Pulmonary artery endothelial cell (primary cell): ENCODE measurements at regions not wholly inside any gene's neighbourhood (a gene's known extent, or its start where the extent isn't known, plus 50 kb on each side); places are given as distances from the start of the nearest gene placed in this dataset.

ENCODE experiments used
- DNase-seq: peaks from one replicate; pipeline ENCODE4 v3.0.0-alpha.2; 2011; ENCODE audit warnings: low read depth, low spot score

DNA sequence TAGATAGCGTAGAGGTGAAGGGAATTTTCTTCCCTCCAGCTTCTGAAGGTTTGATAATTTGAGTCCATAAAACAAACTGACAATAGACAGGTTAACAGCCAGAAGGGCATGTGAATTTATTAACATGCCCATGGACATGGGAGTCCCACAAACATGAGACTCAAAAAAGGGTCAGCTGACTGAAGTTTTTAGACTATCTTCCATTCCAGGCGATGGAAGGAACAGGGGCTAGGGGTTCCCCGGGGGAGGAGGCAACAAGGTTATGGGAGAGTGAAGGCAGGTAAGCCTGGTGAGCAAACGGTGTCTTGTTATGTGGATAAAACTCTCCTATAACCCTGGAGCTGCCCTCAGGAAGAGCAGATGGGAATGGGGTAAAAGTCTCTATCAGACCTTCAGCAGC, 81.5 kb upstream of the SORBS2 start:
- DNase-seq: no peak

- no peak for DNase-seq
These were observed 82.5 kb upstream of the SORBS2 start for GRCh38 chr4:185894481-185894880.

- no peak for DNase-seq
These were observed 83.4 kb upstream of the SORBS2 start for GRCh38 chr4:185895351-185895750.

GRCh38 chr4:185895866-185896265, 83.9 kb upstream of the SORBS2 start:
- DNase-seq: no peak

DNA sequence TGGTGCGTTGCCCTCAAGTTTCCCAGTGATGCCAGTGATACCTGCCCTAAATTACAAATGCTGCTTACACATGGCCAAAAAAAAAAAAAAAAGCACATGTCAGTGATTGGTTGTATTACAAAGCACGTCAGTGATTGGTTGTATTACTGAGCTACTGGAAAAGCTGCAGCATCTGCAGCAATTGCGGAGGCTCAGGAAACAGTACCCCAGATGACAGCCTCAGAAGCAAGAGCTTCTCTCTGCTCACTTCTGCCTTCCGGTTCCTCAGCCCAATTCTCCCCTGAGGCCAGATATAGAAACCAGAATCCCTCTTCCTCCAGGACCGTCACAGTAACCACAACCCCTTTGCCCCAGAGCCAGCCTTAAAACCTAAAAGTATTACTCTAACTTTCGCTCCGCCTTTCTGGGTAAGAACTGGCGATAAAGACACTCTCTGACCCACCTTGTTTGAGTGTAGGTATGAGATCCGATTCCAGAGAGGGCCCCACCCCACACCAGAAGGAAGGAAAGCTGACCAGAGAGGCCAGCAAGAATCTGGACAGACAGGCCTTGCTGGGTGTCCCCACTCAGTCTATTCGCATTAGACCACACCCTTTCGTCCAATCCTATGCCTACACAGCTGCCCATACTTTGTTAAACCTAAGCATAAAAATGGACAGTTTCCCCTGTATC, 85.0 kb upstream of the SORBS2 start:
- no peak for DNase-seq

- DNase-seq: no peak
These were observed 86.4 kb upstream of the SORBS2 start for GRCh38 chr4:185898413-185898812.

- DNase-seq: no peak
These were observed 87.8 kb upstream of the SORBS2 start for GRCh38 chr4:185899833-185900232.

GRCh38 chr4:185902654-185903053, 90.7 kb upstream of the SORBS2 start:
- DNase-seq: no peak

GRCh38 chr4:185903205-185903604, 91.2 kb upstream of the SORBS2 start:
- DNase-seq: no peak

- no peak for DNase-seq
These were observed 92.4 kb upstream of the SORBS2 start for GRCh38 chr4:185904381-185904780.

DNA sequence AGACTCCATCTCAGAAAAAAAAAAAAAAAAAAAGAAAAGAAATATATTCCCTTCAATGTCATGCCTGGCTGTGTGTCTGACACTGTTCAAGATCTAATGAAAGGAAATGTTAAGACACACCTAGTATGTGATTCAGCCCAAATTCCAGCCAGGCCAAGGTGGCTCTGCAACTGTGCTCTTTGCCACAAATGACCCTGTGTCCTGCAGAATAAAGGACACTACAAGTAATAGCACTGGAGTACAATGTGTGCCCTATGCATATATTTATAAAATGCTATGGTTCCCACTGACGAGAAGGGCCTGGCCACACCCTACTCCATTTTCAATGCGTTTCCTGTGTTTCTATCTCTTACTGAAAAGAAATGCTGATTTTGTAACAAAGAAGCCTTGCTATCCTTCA, 98.0 kb upstream of the SORBS2 start:
- no peak for DNase-seq

DNA sequence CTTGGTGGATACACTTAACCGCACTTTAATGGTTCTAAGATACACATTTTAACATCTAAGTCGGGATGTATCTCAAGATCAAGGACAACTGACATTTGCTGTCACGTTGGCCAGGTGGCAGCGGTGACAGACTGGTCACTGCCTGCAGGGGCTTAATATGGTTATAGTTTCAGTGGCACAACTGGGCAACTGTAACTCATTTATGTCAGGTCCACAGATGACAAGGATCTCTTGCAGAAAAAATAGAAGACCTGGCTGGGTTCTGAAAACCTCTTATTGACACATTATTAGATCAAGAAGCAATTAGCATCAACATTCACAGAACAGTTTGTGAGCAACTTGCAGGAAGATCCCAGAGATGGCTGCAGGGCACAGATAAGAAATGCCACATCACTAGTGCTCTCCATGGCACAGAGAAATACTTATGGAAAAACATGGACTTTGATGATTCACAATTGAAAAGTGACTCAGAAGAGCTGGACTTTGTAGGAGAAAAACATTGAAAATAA, 99.6 kb upstream of the SORBS2 start:
- DNase-seq: no peak

GRCh38 chr4:185912779-185913178, 100.8 kb upstream of the SORBS2 start:
- no peak for DNase-seq

- no peak for DNase-seq
These were observed 102.7 kb upstream of the SORBS2 start for GRCh38 chr4:185914583-185915199.

DNA sequence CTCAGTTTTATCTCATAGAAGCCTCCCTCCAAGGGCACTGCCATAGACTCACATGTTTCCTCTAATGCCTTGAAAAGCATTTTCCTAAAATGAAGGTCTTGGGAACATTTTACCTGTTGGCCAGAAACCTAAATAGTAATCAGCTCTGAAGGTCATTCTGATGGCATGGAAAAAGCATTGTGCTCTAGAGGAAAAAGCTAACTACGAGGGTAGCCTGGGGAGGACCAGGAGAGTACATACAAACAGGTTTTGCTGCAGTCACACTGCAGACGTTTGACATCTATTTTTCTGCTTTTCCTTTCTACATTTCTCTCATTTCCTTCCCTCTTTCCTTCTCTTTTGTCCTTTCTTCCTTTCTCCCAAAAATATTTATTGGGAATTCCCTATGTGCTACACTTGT, 103.3 kb upstream of the SORBS2 start:
- DNase-seq: no peak

DNA sequence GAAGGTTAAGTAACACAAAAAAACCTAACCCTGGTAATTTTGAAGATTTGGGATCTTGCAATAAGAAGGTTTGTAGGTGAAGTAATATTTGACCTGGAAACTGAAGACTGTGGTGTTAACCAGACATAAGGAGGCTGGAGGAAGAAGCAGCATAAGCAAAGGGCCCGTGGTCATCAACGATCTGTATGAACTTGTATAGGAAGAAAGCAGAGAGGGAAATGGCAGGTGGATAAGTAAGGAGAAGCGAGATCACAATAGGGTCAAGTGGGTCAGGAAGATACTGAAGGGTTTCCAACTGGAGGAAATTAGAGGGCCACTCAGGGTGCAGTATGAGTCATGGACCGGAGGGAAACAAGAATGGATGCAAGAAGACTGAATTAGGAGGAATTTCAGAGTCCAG, 103.8 kb upstream of the SORBS2 start:
- DNase-seq: no peak

DNA sequence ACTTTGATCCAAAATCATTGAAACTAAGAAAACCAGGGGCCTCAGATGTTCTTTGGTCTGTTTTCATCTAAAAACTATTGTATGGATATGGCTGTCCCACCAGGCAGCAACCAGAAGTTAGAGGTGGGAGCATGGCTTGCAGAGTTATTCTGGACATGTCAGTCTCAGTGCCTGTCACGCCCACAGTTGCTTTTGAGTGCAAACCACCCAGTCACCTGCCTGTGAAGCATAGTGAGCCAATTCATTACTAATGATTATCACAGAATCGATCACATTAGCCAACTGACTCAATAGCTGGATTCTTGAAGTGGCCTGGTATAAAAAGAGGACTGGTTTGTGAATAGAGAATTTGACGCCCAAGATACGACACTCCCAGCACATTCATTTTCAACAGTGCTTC, 104.2 kb upstream of the SORBS2 start:
- no peak for DNase-seq

GRCh38 chr4:185916683-185917082, 104.7 kb upstream of the SORBS2 start:
- no peak for DNase-seq

DNA sequence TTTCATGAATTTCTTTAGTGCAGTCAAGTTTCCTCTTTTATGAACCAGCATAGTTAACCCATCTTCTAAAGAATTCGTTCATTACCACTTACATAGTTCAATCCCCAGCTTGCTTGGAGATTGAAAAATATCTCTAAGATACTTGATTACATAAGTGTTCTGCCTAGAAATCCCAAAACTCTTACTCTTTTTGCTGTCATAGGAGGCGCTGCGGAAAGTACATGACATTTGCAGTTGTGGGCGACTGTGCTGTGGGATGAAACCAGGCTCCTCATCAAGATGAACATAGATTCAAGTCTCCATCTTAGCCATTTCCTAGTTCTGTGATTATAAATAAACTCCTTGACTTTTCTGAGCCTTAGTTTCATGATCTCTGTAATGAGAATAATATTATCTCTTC, 107.1 kb upstream of the SORBS2 start:
- DNase-seq: no peak

- DNase-seq: no peak
These were observed 108.2 kb upstream of the SORBS2 start for GRCh38 chr4:185920171-185920570.

GRCh38 chr4:185920691-185921260, 108.8 kb upstream of the SORBS2 start:
- no peak for DNase-seq

DNA sequence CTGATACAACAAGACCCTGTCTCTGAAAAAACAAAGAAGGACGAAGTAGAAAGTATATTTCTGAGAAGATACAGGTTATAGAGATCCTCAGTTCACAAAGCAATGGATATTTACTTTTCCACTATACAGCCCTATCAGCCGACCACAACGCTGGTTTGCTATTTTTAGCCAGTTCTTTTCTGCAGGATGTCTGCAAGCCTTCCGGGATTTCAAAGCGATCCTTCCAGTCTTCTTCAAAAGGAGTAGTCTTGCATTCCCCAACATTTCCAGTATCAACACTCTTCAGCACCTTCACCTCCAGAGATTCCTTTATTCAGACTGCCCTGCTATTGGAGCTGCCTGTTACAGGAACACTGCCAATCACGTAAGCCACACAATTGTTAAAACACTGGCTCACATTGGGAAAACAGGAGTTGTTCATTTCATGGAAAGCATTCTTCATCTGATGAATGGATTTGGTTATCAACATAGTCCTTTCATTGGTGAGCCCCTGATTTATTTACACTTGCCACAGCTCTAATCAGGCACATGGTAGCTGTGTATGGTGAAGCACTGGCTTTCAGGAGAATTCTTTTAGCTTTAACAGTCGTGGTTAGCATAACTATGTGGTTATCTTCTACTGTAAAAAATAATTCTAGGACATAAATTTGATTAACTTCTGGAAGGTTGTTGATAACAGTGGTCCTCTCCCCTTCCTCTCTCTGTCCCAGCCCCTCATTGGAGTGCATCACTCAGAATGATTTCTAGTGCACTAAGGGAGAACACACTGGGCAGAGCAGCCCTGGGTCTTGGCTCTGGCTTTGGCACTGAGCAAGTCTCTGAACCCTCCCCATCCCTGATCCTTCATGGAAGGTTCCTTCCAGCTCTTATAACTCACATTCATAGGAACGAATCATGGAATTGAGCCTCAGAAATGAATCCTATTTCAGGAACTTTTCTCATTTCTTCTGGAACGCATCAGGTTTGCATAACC, 109.9 kb upstream of the SORBS2 start:
- no peak for DNase-seq
